Gastrocnemius medialis (tissue), 4 donors: ENCODE measurements at regions not wholly inside any gene's neighbourhood (a gene's known extent, or its start where the extent isn't known, plus 50 kb on each side); places are given as distances from the start of the nearest gene placed in this dataset.

Source experiments
- CTCF ChIP-seq, 5 experiments: fragments of 450-650 bp in 3 of 5; fragments of 200-600 bp in 2 of 5; sonication (generic) in 2 of 5; IDR thresholded peaks in 4 of 5; conservative IDR thresholded peaks in 1 of 5; 1 replicate in 4 of 5; 2 replicates in 1 of 5; pipeline ENCODE4 v1.5.1; 2016 to 2019; ENCODE audit warnings: antibody characterized with exemption in 5 of 5, mild to moderate bottlenecking in 3 of 5, moderate library complexity in 3 of 5
- POLR2A ChIP-seq, 2 donors: fragments of 450-650 bp; IDR thresholded peaks; one replicate each; pipeline ENCODE4 v1.6.1; 2017; ENCODE audit warnings: antibody characterized with exemption in 2 of 2, mild to moderate bottlenecking in 2 of 2, moderate library complexity in 2 of 2

DNA sequence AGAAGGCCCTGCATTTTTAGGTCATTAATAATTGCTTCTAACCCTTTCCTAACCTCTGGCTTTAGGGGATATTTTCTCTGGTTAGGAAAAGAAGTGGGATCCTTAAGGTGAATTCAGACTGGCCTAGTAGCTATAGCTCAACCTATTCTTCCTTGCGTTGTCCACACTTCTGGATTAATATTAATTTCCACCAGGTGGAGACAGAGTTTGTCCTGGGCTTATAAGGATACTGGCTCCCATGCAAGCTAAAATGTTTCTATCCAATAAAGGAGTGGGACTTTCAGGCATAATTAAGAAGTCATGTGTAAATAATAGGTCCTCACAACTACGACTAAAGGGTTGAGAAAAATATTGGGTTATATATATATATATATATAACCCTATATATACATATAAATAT is 860.0 kb upstream of the POU3F4 start:
- TF ChIP-seq POLR2A (IDR thresholded peaks at IDR 0.05) (no peak), CTCF (IDR thresholded peaks at IDR 0.05 in 4 of 5, conservative IDR thresholded peaks at IDR 0.05 in 1 of 5) (no peak)
